ENCODE measurements at regions not wholly inside any gene's neighbourhood (a gene's known extent, or its start where the extent isn't known, plus 50 kb on each side); places are given as distances from the start of the nearest gene placed in this dataset.

DNA sequence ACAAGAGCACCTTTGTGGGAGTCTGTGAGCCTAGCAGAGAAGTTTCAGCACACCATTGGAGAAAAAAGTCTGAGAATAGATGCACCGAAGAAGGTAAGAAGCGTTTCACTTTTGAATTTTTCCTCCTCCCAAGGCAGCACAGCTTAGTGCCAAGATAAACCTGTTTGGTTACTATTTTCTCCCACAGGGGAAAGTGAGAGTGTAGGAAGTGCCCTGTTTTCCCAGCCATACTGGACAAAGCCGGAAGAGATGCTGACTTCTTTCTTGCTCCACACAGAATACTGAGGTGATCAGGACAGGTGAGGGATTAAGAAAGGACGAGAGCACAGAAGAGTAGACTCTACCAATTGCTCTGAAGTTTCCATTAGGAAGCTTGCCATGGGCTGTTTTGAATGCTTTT lies 1011.0 kb upstream of the MIR17HG start:
- TF ChIP-seq YY1 (IDR thresholded peaks at IDR 0.05) (no peak), NR2F2 (IDR thresholded peaks at IDR 0.05) (no peak), RAD21 (IDR thresholded peaks at IDR 0.05) (no peak), EGR1 (IDR thresholded peaks at IDR 0.05; ENCODE audit: low read depth in 2 of 2) (no peak), SP1 (IDR thresholded peaks at IDR 0.05) (no peak), TAF1 (conservative IDR thresholded peaks at IDR 0.05) (no peak), HNF4G (IDR thresholded peaks at IDR 0.05) (no peak), JUND (IDR thresholded peaks at IDR 0.05) (no peak), HNF4A (conservative IDR thresholded peaks at IDR 0.05) (no peak), GABPA (IDR thresholded peaks at IDR 0.05 in 1 of 2, conservative IDR thresholded peaks at IDR 0.05 in 1 of 2) (no peak)
- TF ChIP-seq, protein P1, sequence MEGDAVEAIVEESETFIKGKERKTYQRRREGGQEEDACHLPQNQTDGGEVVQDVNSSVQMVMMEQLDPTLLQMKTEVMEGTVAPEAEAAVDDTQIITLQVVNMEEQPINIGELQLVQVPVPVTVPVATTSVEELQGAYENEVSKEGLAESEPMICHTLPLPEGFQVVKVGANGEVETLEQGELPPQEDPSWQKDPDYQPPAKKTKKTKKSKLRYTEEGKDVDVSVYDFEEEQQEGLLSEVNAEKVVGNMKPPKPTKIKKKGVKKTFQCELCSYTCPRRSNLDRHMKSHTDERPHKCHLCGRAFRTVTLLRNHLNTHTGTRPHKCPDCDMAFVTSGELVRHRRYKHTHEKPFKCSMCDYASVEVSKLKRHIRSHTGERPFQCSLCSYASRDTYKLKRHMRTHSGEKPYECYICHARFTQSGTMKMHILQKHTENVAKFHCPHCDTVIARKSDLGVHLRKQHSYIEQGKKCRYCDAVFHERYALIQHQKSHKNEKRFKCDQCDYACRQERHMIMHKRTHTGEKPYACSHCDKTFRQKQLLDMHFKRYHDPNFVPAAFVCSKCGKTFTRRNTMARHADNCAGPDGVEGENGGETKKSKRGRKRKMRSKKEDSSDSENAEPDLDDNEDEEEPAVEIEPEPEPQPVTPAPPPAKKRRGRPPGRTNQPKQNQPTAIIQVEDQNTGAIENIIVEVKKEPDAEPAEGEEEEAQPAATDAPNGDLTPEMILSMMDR (IDR thresholded peaks at IDR 0.05; ENCODE audit: low read depth, low read length, missing input control), result no peak
- TF ChIP-seq, protein P2, sequence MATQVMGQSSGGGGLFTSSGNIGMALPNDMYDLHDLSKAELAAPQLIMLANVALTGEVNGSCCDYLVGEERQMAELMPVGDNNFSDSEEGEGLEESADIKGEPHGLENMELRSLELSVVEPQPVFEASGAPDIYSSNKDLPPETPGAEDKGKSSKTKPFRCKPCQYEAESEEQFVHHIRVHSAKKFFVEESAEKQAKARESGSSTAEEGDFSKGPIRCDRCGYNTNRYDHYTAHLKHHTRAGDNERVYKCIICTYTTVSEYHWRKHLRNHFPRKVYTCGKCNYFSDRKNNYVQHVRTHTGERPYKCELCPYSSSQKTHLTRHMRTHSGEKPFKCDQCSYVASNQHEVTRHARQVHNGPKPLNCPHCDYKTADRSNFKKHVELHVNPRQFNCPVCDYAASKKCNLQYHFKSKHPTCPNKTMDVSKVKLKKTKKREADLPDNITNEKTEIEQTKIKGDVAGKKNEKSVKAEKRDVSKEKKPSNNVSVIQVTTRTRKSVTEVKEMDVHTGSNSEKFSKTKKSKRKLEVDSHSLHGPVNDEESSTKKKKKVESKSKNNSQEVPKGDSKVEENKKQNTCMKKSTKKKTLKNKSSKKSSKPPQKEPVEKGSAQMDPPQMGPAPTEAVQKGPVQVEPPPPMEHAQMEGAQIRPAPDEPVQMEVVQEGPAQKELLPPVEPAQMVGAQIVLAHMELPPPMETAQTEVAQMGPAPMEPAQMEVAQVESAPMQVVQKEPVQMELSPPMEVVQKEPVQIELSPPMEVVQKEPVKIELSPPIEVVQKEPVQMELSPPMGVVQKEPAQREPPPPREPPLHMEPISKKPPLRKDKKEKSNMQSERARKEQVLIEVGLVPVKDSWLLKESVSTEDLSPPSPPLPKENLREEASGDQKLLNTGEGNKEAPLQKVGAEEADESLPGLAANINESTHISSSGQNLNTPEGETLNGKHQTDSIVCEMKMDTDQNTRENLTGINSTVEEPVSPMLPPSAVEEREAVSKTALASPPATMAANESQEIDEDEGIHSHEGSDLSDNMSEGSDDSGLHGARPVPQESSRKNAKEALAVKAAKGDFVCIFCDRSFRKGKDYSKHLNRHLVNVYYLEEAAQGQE (IDR thresholded peaks at IDR 0.05), result no peak
- TF ChIP-seq, protein P3, sequence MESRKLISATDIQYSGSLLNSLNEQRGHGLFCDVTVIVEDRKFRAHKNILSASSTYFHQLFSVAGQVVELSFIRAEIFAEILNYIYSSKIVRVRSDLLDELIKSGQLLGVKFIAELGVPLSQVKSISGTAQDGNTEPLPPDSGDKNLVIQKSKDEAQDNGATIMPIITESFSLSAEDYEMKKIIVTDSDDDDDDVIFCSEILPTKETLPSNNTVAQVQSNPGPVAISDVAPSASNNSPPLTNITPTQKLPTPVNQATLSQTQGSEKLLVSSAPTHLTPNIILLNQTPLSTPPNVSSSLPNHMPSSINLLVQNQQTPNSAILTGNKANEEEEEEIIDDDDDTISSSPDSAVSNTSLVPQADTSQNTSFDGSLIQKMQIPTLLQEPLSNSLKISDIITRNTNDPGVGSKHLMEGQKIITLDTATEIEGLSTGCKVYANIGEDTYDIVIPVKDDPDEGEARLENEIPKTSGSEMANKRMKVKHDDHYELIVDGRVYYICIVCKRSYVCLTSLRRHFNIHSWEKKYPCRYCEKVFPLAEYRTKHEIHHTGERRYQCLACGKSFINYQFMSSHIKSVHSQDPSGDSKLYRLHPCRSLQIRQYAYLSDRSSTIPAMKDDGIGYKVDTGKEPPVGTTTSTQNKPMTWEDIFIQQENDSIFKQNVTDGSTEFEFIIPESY (IDR thresholded peaks at IDR 0.05), result no peak
- TF ChIP-seq, protein P4, sequence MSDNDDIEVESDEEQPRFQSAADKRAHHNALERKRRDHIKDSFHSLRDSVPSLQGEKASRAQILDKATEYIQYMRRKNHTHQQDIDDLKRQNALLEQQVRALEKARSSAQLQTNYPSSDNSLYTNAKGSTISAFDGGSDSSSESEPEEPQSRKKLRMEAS (IDR thresholded peaks at IDR 0.05), result no peak

All from liver (tissue), 3 donors.